HG02759 (cell line): ENCODE measurements at regions not wholly inside any gene's neighbourhood (a gene's known extent, or its start where the extent isn't known, plus 50 kb on each side); places are given as distances from the start of the nearest gene placed in this dataset.

Experiments
- ATAC-seq: cut with Tn5 transposase; IDR thresholded peaks from one replicate; pipeline ENCODE4 v1.9.1; 2021; ENCODE audit warnings: mild to moderate bottlenecking, moderate library complexity; ENCODE audit not compliant: unreplicated experiment

DNA sequence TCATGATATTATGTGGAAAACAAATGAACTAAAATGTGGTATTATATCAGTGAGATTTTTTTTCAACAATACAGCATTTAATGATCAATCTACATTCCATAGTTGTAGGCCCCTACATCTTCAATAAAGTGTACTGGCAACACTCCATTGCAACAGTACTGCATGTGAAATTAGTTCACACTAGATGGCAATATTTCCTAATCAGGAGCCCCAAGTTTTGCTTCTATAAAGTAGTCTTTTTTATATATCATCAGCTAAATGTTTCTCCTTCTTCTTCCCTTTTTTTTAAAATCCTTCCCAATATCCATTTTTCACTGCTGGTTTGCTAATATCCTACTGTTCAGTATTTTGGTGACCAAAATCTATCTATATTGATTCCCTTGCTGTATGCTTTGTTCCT, 528.3 kb upstream of the ATXN8OS start:
- ATAC-seq: no peak

DNA sequence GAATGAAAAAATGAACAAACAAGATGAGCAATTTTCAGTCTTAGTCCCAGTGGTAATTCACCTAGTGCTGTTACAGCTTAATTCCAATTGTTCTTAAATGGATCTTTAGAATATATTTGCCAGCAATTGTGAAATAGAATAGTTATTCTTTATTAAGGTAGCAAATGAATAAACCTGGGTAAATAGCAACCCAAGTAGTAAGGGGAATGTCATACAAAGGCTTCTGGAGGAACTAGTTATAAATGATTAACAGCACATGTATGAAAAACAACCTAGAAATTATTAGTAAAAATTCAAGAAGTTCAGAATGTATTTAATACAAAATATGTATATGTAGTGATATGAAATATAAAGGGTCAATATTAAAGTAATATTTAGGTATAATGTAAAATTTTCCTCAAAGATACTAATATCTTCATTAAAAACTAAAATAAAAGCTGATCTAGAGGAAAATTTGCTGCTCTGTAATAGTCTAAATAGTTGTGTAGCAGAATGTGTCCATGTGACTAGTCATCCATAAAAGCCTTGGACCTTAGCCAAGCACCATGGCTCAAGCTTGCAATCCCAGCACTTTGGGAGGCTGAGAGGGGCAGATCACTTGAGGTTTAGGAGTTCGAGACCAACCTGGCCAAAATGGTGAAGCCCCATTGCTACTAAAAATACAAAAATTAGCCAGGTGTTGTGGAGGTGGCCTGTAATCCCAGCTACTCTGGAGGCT, 535.9 kb upstream of the ATXN8OS start:
- no peak for ATAC-seq

GRCh38 chr13:69567514-69567913, 540.1 kb upstream of the ATXN8OS start:
- ATAC-seq: no peak

DNA sequence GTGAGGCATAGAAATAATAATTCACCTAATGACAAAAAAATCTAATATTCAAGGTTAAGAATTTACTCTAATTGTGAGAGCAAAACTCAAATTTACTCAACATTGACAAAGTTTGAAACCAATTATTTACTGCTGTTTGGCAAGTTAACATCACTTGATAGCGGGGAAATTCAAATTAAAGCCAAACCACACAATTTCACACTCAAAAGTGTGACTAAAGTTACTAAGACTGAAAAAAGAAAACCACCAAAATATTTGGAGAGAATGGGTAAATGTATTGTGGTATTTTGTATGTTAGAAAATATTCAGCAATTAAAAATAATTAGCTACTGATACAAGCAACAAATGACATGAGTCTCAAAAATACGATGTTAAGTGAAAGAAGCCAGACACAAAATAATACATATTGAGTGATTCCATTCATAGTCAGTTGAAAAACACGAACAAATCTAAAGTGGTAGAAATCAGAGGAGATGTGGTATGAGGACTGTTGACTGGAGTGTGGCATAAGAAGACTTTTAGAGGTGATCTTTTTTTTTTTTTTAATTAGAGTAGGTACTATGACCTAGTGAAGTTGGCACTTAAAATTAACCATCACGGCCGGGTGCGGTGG, 541.4 kb upstream of the ATXN8OS start:
- no peak for ATAC-seq

DNA sequence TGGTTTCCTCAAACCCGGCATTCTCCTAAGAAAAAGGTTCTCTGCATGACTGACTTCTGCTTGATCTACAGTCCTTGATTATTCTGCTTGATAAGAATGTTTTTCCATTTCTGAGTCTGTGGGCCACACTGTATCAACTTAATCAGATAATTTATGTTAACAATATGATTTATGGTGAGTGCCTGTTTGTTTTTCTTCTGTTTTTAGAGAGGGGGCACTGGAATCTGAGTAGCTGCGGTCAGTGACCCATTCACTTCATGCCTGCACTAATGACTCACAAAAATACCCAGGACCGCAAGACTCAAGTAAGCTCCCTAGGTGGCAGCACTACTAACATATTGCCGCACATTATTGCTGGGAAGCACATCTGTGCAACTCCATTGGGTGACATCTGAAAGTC, 542.3 kb upstream of the ATXN8OS start:
- peak; percentile 97 for ATAC-seq

DNA sequence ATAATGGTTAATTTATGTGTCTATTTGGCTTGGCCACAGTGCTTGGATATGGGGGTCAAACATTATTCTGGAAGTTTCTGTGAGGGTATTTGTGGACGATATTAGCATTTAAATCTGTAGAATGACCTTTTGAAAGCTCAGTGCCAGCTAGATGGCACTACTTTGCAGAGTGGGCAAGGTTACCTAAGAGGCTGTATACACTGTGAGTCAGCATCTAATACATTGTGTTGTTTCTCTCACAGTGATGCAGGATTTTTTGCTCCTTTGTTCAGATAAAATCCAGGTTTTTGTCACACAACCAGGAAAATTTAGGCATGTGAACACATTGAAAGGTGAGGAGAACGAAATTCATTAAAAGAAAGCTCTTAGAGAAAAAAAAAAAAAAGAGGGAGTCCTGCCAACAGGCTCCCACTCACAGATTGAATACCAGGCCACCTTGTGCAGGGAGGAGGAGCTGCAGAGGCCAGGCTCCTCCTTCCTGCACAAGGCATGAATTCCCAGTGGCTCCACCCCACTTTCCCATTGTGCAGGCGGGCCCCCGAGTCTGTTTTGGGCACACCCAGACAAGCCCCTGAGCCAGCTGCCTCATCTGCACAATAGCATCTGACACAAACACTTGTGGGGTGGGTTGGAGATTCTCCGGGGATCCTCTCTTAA, 551.0 kb upstream of the ATXN8OS start:
- ATAC-seq: no peak

DNA sequence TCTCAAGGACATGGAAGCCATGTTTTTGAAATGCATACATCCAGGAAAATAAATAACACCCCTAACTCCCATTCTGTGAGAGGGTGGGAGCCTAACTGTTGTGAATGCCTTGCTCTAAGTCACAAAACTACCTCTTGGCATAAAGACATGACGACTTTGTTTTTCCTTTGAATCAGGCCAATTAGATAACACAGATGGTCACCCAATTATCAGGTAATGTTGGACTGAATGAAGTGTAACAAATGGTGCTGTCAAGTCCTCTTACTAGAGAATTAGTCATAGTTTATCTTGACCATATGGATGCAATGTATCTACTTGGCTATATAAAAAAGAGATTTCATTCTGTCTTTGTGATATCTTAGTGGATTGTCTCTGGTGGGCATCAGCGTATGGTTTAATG, 553.6 kb upstream of the ATXN8OS start:
- ATAC-seq: no peak

- ATAC-seq: no peak
Observed at GRCh38 chr13:69551193-69551592, 556.4 kb upstream of the ATXN8OS start.

- ATAC-seq: no peak
Observed at GRCh38 chr13:69547780-69548179, 559.8 kb upstream of the ATXN8OS start.

DNA sequence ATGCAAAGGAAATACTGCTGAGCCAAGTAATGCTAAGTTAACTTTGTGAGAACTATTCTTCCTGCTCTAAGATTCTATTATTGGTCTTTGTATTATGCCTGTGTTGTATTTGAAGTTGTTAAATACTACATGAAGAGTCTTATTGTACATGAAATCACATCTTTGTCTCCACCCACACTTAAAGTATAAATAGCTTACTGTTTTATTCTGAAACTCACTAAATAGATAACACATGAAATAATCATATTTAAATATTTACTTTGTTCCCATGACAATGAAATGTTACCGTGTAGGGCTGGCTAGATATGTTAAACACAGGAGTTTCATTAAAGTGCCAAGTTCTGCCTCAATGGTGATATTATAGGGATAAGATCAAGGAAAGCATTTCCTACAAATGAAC, 562.1 kb upstream of the ATXN8OS start:
- no peak for ATAC-seq

- no peak for ATAC-seq
Observed at GRCh38 chr13:69524459-69525150, 583.0 kb upstream of the ATXN8OS start.

DNA sequence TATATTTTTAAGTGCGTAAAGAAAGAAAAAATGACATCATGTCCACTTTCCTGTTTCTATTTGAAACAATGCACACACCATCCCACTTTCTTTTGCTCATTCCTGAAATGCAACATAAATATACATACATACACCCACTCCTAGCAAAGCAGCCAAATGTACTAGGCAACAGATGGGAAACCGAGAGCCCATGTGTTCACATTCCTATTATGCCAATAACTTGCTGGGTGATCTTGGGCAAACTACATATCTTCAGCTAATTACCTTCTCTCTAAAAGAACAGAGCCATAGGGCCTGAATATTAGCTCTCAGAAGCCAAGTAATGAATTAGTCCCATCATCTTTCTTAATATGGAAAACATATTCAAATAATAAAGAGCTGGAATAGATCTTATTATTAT, 610.6 kb upstream of the ATXN8OS start:
- ATAC-seq: no peak

GRCh38 chr13:69495096-69495495, 612.5 kb upstream of the ATXN8OS start:
- no peak for ATAC-seq

GRCh38 chr13:69487576-69487975, 620.0 kb upstream of the ATXN8OS start:
- no peak for ATAC-seq

DNA sequence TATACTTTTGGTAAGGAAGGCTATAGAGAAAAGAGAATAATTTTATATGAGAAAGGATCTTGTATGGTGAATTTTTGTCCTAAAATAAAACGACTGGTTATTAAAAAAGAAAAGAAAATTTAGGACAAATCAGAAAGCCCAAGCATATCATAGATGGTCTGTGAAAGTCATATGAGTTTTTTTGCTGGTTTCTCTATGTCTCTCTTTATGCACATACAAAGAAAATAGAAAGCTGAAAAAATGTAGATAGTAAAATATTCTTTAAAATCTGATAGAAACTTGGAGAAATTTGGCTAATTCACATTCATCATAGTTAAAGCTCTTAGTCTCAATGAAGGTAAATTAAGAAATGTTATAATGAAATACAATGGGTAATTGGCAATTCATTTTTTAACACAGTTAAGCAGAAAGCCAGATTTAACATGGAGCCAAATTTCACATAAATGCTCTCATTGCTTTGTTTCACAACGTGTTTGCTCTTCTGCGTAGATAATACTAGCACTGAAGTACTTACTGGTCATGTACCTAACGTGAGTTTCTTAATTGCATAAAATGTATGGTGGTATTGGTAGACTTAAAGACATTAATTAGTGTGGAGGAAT, 621.5 kb upstream of the ATXN8OS start:
- ATAC-seq: no peak

GRCh38 chr13:69477451-69477850, 630.2 kb upstream of the ATXN8OS start:
- no peak for ATAC-seq

DNA sequence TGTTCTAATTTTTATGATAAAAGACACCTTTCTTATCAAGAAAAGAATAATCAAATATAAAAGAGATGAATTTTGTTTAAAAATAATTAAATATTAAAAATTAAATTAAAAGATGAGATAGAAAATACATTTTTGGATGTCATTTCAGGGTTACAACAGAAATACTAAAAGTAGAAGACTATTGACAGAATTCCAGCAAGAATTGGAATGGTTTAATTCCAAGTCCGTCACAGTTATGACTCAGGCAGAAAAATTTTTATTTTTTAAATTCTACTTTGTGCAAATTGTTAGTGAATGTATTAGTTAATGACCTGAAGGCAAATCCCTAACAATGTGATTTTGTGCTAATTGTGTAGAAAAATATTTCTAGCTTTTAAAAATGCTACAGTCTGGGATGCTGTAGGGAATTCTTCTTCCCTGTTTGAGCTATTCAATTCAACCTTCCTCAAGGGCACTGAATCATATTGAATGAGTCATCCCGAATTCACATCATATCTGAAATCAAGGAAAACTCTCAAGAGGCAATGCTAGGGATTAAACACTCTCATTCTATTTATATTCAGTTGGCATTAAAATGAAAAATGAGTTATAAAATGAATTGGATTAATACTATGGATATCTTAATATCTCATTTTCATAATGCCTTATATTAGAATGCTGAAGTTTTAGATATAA, 633.5 kb upstream of the ATXN8OS start:
- no peak for ATAC-seq

DNA sequence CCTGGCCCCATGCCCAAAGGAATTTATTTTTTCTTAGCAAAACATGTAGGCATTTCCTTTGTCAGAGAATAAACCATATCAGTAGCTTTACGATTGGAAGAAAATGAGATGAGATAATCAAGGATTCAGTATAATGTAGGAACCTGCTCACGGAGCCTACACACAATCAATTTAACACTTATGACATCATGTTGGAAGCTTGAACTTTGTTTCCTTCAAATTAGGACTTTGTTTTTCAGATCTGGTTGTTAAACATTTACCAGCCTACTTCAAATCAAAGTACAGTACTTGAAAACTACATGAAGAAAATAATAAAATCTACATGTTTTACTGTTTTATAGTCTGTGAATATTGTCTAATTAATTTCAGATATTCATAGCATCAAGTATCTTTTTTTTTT, 639.0 kb upstream of the ATXN8OS start:
- ATAC-seq: no peak

GRCh38 chr13:69461397-69461796, 646.2 kb upstream of the ATXN8OS start:
- no peak for ATAC-seq

DNA sequence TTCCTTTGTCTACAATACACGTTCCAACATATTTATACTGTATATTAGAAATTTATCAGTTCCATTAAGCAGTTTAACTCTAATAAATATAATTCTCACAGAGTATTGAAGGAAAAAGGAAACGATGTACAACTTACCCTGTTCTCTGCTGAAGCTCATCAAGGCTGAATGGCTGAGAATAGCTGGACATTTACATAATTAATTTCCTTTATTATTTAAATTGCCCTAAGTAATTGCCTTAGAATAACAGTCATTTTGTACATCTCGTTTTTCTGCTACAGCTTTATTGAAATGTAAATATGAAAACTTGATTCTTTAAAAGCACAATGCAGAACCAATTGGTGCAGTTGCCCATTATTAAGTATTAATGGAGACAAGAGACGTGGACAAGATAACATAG, 648.3 kb upstream of the ATXN8OS start:
- no peak for ATAC-seq

GRCh38 chr13:69458013-69458412, 649.6 kb upstream of the ATXN8OS start:
- no peak for ATAC-seq
